Mucosa of rectum (tissue), 2 donors: ENCODE measurements at regions not wholly inside any gene's neighbourhood (a gene's known extent, or its start where the extent isn't known, plus 50 kb on each side); places are given as distances from the start of the nearest gene placed in this dataset.
A peak's percentile ranks its signal among the peaks of the same experiment; 100 is the strongest.
"Not testable (repeated sequence)": the region's sequence is repeated elsewhere in the genome, so short reads cannot be mapped to it uniquely, and the experiment has no call there.

Experiments used
- H3K27ac ChIP-seq, 2 donors: one replicate each; pipeline ENCODE4 v1.7.0; 2013; ENCODE audit warnings: inconsistent platforms in 2 of 2, low read depth in 2 of 2, low read length in 2 of 2
- H3K27me3 ChIP-seq, 2 donors: one replicate each; pipeline ENCODE4 v1.7.0; 2013; ENCODE audit warnings: low read length in 2 of 2; ENCODE audit not compliant: control insufficient read depth in 2 of 2, insufficient read depth in 2 of 2
- H3K36me3 ChIP-seq, 2 donors: one replicate each; pipeline ENCODE4 v1.7.0; 2013; ENCODE audit warnings: low read length in 2 of 2; ENCODE audit not compliant: control insufficient read depth in 2 of 2, insufficient read depth in 2 of 2
- H3K4me1 ChIP-seq, 2 donors: one replicate each; pipeline ENCODE4 v1.7.0; 2013; ENCODE audit warnings: low read length in 2 of 2, mild to moderate bottlenecking in 1 of 2; ENCODE audit not compliant: control insufficient read depth in 2 of 2, insufficient read depth in 2 of 2
- H3K4me3 ChIP-seq, 2 donors: one replicate each; pipeline ENCODE4 v1.7.0; 2013; ENCODE audit warnings: low read length in 2 of 2
- H3K9ac ChIP-seq, 2 donors: one replicate each; pipeline ENCODE4 v1.7.0; 2013; ENCODE audit warnings: low read length in 2 of 2, low read depth in 1 of 2, mild to moderate bottlenecking in 1 of 2
- H3K9me3 ChIP-seq, 2 donors: one replicate each; pipeline ENCODE4 v1.7.0; 2013; ENCODE audit warnings: low read length in 2 of 2; ENCODE audit not compliant: control insufficient read depth in 2 of 2
- donor health status: healthy.
- donor health status: Normal muscosa, but diverticular disease.

DNA sequence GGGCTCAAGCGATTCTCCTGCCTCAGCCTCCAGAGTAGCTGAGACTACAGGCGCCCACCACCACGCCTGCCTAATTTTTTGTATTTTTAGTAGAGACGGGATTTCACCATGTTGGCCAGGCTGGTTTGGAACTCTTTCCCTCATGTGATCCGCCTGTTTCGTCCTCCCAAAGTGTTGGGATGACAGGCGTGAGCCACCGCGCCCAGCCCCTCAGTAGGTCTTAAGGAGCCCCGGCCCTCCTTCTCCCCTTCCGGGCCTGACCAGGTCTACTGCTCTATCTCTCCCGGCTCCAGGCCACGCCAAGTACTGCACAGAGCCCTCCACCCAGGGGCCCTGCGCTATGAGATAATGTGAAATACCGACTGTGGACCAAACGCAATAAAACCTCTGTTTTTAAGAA, 785.5 kb downstream of the FOXD4L5 start:
- not testable (repeated sequence) for H3K9ac ChIP-seq, H3K36me3 ChIP-seq, H3K27ac ChIP-seq, H3K9me3 ChIP-seq, H3K4me3 ChIP-seq, H3K27me3 ChIP-seq, H3K4me1 ChIP-seq

DNA sequence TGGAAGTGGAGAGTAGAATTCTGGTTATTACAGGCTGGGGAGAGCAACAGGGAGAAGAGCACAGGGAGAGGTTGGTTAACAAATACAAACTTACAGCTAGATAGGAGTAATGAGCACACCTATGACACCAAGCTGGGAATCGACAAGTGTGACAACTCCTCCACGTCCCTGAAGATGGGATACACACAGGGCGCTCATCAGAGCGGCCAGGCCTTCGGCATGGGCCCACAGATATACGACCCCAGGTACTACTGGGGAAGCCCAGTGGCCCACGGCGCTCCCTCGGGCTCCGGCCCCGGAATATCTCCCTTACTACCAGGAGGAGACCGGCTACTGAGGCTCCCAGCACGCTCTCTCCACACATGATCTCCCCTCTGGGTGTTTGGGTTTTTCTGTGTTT, 786.6 kb downstream of the FOXD4L5 start:
- H3K4me1 ChIP-seq, H3K4me3 ChIP-seq, H3K36me3 ChIP-seq, H3K9me3 ChIP-seq, H3K9ac ChIP-seq, H3K27me3 ChIP-seq, H3K27ac ChIP-seq: not testable (repeated sequence)

- H3K4me3 ChIP-seq, H3K27me3 ChIP-seq, H3K9me3 ChIP-seq, H3K27ac ChIP-seq, H3K4me1 ChIP-seq, H3K36me3 ChIP-seq, H3K9ac ChIP-seq: not testable (repeated sequence)
Observed at GRCh38 chr9:64488544-64488943, 796.5 kb downstream of the FOXD4L5 start.

DNA sequence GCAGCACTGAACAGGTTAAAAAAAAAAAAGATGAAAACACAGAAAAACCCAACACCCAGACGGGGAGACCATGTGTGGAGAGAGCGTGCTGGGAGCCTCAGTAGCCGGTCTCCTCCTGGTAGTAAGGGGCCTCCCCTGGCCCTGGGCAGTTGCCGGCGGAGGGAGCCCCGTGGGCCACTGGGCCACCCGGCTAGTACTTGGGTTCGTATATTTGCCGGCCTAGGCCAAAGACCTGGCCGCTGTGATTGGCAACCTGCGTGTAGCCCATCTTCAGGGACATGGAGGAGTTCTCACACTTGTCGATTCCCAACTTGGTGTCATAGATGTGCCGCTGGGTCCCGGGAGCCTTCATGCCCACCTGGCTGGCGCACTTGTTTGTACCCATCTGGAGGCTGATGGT, 798.9 kb downstream of the FOXD4L5 start:
- not testable (repeated sequence) for H3K4me1 ChIP-seq, H3K27ac ChIP-seq, H3K36me3 ChIP-seq, H3K9ac ChIP-seq, H3K27me3 ChIP-seq, H3K9me3 ChIP-seq, H3K4me3 ChIP-seq

DNA sequence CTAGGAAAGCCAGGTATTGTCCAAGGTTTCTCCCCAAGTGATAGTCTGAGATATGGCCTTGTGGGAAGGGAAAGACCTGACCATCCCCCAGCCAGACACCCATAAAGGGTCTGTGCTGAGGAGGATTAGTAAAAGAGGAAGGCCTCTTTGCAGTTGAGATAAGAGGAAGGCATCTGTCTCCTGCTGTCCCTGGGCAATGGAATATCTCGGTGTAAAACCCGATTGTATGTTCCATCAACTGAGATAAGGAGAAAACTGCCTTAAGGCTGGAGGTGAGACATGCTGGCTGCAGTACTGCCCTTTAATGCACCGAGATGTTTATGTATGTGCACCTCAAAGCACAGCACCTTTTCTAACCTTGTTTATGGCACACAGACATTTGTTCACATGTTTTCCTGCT, 805.9 kb downstream of the FOXD4L5 start:
- not testable (repeated sequence) for H3K4me1 ChIP-seq, H3K27me3 ChIP-seq, H3K36me3 ChIP-seq, H3K4me3 ChIP-seq, H3K27ac ChIP-seq, H3K9me3 ChIP-seq, H3K9ac ChIP-seq

DNA sequence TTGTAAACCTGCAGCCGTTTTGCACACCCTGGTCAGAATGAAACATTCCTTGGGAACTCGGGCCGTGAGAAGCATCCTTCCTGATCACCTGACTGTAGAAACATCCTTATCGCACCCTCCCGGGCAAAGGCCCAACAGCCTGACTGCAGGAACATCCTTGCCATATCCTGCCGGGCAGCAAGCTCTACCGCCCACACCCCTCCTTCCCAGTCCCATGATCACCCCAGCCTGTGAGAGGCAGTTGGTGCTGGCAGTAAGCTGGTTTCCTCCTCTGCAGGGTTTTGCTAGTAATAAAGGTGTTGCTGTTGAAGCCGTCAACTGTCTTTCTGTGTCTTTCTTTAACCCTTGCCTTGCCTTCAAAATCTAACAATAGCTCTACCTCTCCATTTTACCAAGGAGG, 816.1 kb downstream of the FOXD4L5 start:
- not testable (repeated sequence) for H3K4me3 ChIP-seq, H3K27me3 ChIP-seq, H3K9me3 ChIP-seq, H3K4me1 ChIP-seq, H3K36me3 ChIP-seq, H3K9ac ChIP-seq, H3K27ac ChIP-seq

DNA sequence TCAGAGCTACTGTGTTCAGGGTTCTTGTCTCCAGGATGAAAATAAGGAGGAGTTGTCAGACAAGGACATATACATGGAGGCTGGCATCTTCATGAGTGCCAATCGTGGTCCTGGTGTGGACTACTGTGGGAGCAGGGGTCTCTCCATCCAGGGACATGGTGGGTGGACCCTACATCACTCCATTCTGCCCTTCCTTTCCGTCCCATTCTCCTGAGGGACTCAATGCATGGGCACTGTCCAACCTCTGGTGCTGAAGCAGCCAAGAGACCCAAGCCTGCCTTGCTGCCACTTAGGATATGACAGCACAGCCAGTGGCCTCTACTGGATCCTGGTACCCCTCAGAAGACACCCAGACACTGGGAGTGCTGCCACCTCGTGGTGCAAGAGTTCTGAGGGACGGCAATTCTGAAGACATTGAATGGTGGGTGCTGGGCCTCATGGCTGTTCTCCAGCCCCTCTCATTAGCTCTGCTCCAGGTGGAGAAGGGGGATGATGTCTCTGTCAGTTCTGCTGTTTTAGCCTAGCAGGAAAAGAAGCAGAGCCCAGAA, 818.9 kb downstream of the FOXD4L5 start:
- H3K36me3 ChIP-seq, H3K9me3 ChIP-seq, H3K4me3 ChIP-seq, H3K27ac ChIP-seq, H3K27me3 ChIP-seq, H3K4me1 ChIP-seq, H3K9ac ChIP-seq: not testable (repeated sequence)

- H3K36me3 ChIP-seq, H3K4me3 ChIP-seq, H3K27me3 ChIP-seq, H3K9ac ChIP-seq, H3K9me3 ChIP-seq, H3K4me1 ChIP-seq, H3K27ac ChIP-seq: not testable (repeated sequence)
Observed at GRCh38 chr9:64461885-64462284, 823.1 kb downstream of the FOXD4L5 start.

- not testable (repeated sequence) for H3K36me3 ChIP-seq, H3K27me3 ChIP-seq, H3K9me3 ChIP-seq, H3K27ac ChIP-seq, H3K9ac ChIP-seq, H3K4me3 ChIP-seq, H3K4me1 ChIP-seq
Observed at GRCh38 chr9:64458642-64459041, 826.4 kb downstream of the FOXD4L5 start.

- H3K4me1 ChIP-seq, H3K36me3 ChIP-seq, H3K9me3 ChIP-seq, H3K9ac ChIP-seq, H3K27me3 ChIP-seq, H3K4me3 ChIP-seq: not testable (repeated sequence)
- H3K27ac ChIP-seq = peak overlapping the region in 1 of 2 donors; percentile 65
Observed at GRCh38 chr9:64455107-64455648, 829.8 kb downstream of the FOXD4L5 start.

- H3K27ac ChIP-seq = peak overlapping the region in 1 of 2 donors; percentile 16
- not testable (repeated sequence) for H3K36me3 ChIP-seq, H3K4me3 ChIP-seq, H3K9me3 ChIP-seq, H3K27me3 ChIP-seq, H3K9ac ChIP-seq, H3K4me1 ChIP-seq
Observed at GRCh38 chr9:64452134-64452533, 832.9 kb downstream of the FOXD4L5 start.
